IMR-90 (cell line): ENCODE measurements at regions not wholly inside any gene's neighbourhood (a gene's known extent, or its start where the extent isn't known, plus 50 kb on each side); places are given as distances from the start of the nearest gene placed in this dataset.

Source experiments
- ATAC-seq: fragments of 200-7000 bp; cut with Tn5 transposase; 2 replicates; pipeline ENCODE4 v1.9.1; 2020; ENCODE audit warnings: low read depth, mild to moderate bottlenecking, moderate library complexity
- BruUV-seq: library from RNA; stranded (reverse); fragments of 400-500 nt; replicated peaks from 2 replicates; lab custom pipeline; 2021; lab: Mats Ljungman, UMichigan
- CTCF ChIA-PET: fragments of 300-600 bp; formaldehyde crosslinking; extraction: SDS; loops from one replicate; lab custom pipeline; 2021; ENCODE audit warnings: antibody characterized with exemption; lab: Yijun Ruan, JAX
- POLR2A ChIA-PET: fragments of 300-600 bp; sonication (Branson Sonifier 250); formaldehyde crosslinking; loops from one replicate; lab custom pipeline; 2022; ENCODE audit warnings: antibody characterized with exemption; ENCODE audit not compliant: unreplicated experiment; lab: Charles Lee
- DNase-seq: peaks from one replicate; pipeline ENCODE4 v3.0.0; 2013
- H2AFZ ChIP-seq: replicated peaks from 2 replicates; pipeline ENCODE3; 2013; ENCODE audit warnings: low read length, mild to moderate bottlenecking; ENCODE audit not compliant: poor library complexity
- H2AK5ac ChIP-seq: 2 replicates; pipeline ENCODE4 v1.6.1; 2013; ENCODE audit warnings: low read depth, low read length, inconsistent platforms
- H2AK9ac ChIP-seq: replicated peaks from 2 replicates; pipeline ENCODE3; 2013; ENCODE audit warnings: mild to moderate bottlenecking, low read depth, low read length, moderate library complexity; ENCODE audit not compliant: poor library complexity
- H2BK120ac ChIP-seq: 2 replicates; pipeline ENCODE4 v1.6.1; 2013; ENCODE audit warnings: low read depth, low read length, inconsistent platforms
- H2BK15ac ChIP-seq: 3 replicates; pipeline ENCODE4 v1.6.1; 2013; ENCODE audit warnings: low read depth, low read length, inconsistent platforms
- H2BK20ac ChIP-seq: 2 replicates; pipeline ENCODE4 v1.6.1; 2013; ENCODE audit warnings: low read depth, mild to moderate bottlenecking, inconsistent platforms, low read length, moderate library complexity
- H2BK5ac ChIP-seq: 2 replicates; pipeline ENCODE4 v1.6.1; 2013; ENCODE audit warnings: mild to moderate bottlenecking, low read depth, low read length, inconsistent platforms; ENCODE audit not compliant: poor library complexity, severe bottlenecking
- H3K14ac ChIP-seq: replicated peaks from 2 replicates; pipeline ENCODE4 v1.6.1; 2013; ENCODE audit warnings: low read depth, low read length, inconsistent platforms
- H3K18ac ChIP-seq: 2 replicates; pipeline ENCODE4 v1.6.1; 2013; ENCODE audit warnings: low read depth, low read length, control low read depth
- H3K23ac ChIP-seq: 2 replicates; pipeline ENCODE4 v1.6.1; 2013; ENCODE audit warnings: low read depth, low read length, inconsistent platforms
- H3K27ac ChIP-seq: 2 replicates; pipeline ENCODE4 v1.5.1; 2013; ENCODE audit warnings: mild to moderate bottlenecking, control low read depth, low read length; ENCODE audit not compliant: insufficient read depth
- H3K27me3 ChIP-seq: 2 replicates; pipeline ENCODE4 v1.6.1; 2013; ENCODE audit warnings: low read length; ENCODE audit not compliant: control insufficient read depth, insufficient read depth
- H3K36me3 ChIP-seq: 2 replicates; pipeline ENCODE4 v1.6.1; 2013; ENCODE audit warnings: low read length, mixed read lengths; ENCODE audit not compliant: control insufficient read depth, insufficient read depth
- H3K4ac ChIP-seq: 2 replicates; pipeline ENCODE4 v1.6.1; 2013; ENCODE audit warnings: low read depth, low read length, inconsistent platforms
- H3K4me1 ChIP-seq: 2 replicates; pipeline ENCODE4 v1.6.1; 2013; ENCODE audit warnings: low read length, mixed read lengths; ENCODE audit not compliant: control insufficient read depth, insufficient read depth
- H3K4me2 ChIP-seq: 2 replicates; pipeline ENCODE4 v1.6.1; 2013; ENCODE audit warnings: low read depth, mild to moderate bottlenecking, control low read depth, low read length, moderate library complexity
- H3K4me3 ChIP-seq: 2 replicates; pipeline ENCODE4 v1.5.1; 2013; ENCODE audit warnings: low read depth, mild to moderate bottlenecking, control low read depth, low read length, moderate library complexity; ENCODE audit not compliant: insufficient read depth
- H3K56ac ChIP-seq: 2 replicates; pipeline ENCODE4 v1.6.1; 2013; ENCODE audit warnings: low read length, inconsistent platforms; ENCODE audit not compliant: insufficient read depth; ENCODE audit errors: extremely low read depth
- H3K79me1 ChIP-seq, 2 experiments: 2 replicates each; pipeline ENCODE4 v1.6.1; 2013; ENCODE audit warnings: low read length in 2 of 2, inconsistent platforms in 1 of 2, low read depth in 1 of 2
- H3K9ac ChIP-seq: 2 replicates; pipeline ENCODE4 v1.6.1; 2013; ENCODE audit warnings: low read depth, low read length, control low read depth
- H3K9me1 ChIP-seq: 2 replicates; pipeline ENCODE4 v1.6.1; 2013; ENCODE audit warnings: low read length, inconsistent platforms; ENCODE audit not compliant: insufficient read depth
- H3K9me3 ChIP-seq: 2 replicates; pipeline ENCODE4 v1.6.1; 2013; ENCODE audit warnings: low read length; ENCODE audit not compliant: control insufficient read depth, insufficient read depth
- H4K20me1 ChIP-seq: 2 replicates; pipeline ENCODE4 v1.6.1; 2013; ENCODE audit warnings: low read length, inconsistent platforms; ENCODE audit not compliant: insufficient read depth
- H4K5ac ChIP-seq: 2 replicates; pipeline ENCODE4 v1.6.1; 2013; ENCODE audit warnings: mild to moderate bottlenecking, low read depth, low read length, control low read depth
- H4K8ac ChIP-seq, 2 experiments: 2 replicates each; pipeline ENCODE4 v1.6.1; 2013; ENCODE audit warnings: low read depth in 2 of 2, low read length in 2 of 2, control low read depth in 1 of 2, inconsistent platforms in 1 of 2
- H4K91ac ChIP-seq: 2 replicates; pipeline ENCODE4 v1.6.1; 2013; ENCODE audit warnings: low read depth, low read length, inconsistent platforms; ENCODE audit not compliant: insufficient read depth
- BHLHE40 ChIP-seq: fragments of 150-350 bp; IDR thresholded peaks from 2 replicates; pipeline ENCODE4 v1.6.1; 2016; ENCODE audit warnings: mild to moderate bottlenecking, low read depth, low read length
- CHD1 ChIP-seq: IDR thresholded peaks from 2 replicates; pipeline ENCODE4 v1.6.1; 2012; ENCODE audit warnings: low read depth, low read length, improper control_type of control experiment
- FOS ChIP-seq: fragments of 150-350 bp; IDR thresholded peaks from 2 replicates; pipeline ENCODE4 v1.6.1; 2016; ENCODE audit warnings: low read depth, low read length
- MXI1 ChIP-seq: IDR thresholded peaks from 2 replicates; pipeline ENCODE4 v1.6.1; 2012; ENCODE audit warnings: low read depth, mild to moderate bottlenecking, low read length, moderate library complexity, borderline replicate concordance
- NFE2L2 ChIP-seq: fragments of 150-350 bp; IDR thresholded peaks from 2 replicates; pipeline ENCODE4 v1.6.1; 2016; ENCODE audit warnings: low read depth, mild to moderate bottlenecking, low read length
- RAD21 ChIP-seq: IDR thresholded peaks from 2 replicates; pipeline ENCODE4 v1.6.1; 2012; ENCODE audit warnings: low read length, improper control_type of control experiment
- RCOR1 ChIP-seq: IDR thresholded peaks from 2 replicates; pipeline ENCODE4 v1.6.1; 2012; ENCODE audit warnings: mild to moderate bottlenecking, low read length, improper control_type of control experiment; ENCODE audit not compliant: insufficient replicate concordance
- SMC3 ChIP-seq: fragments of 150-350 bp; IDR thresholded peaks from 2 replicates; pipeline ENCODE4 v1.6.1; 2016; ENCODE audit warnings: low read depth, mild to moderate bottlenecking, antibody characterized with exemption, low read length, moderate library complexity
- WGBS, 2 experiments: methylation state at CpG; one replicate each; pipeline versions ENCODE4 v1.1.5 to v1.1.7; 2013; ENCODE audit warnings: missing lambda C conversion rate in 2 of 2; ENCODE audit not compliant: insufficient read length in 1 of 2; ENCODE audit errors: extremely low coverage in 2 of 2; 5-methylcytosine and 5-hydroxymethylcytosine counted together
- dilution Hi-C: fragments of 300-500 bp; cut with HindIII; formaldehyde crosslinking; loops from one replicate; pipeline ENCODE4 v1.14.3; 2018; ENCODE audit warnings: low sequenced_read_pairs; ENCODE audit not compliant: unreplicated experiment
- in situ Hi-C: fragments of 300-500 bp; cut with MboI; formaldehyde crosslinking; loops from 3 replicates; pipeline ENCODE4 v1.14.3; 2019; ENCODE audit warnings: low sequenced_read_pairs, inconsistent platforms, mixed read lengths
- intact Hi-C: fragments of 100-400 bp; cut with micrococcal nuclease; formaldehyde crosslinking; loops from 2 replicates; pipeline ENCODE4 v1.10.0; 2022
- TF ChIP-seq, protein P1 (sequence below): conservative IDR thresholded peaks from 2 replicates; pipeline ENCODE4 v1.5.1; 2012; ENCODE audit warnings: mild to moderate bottlenecking, low read depth, low read length, improper control_type of control experiment

- intact Hi-C loops = no loop called here
- no peak overlapping the region for H3K23ac ChIP-seq
These were observed 455.6 kb upstream of the CD180 start for GRCh38 chr5:67652201-67652600.

More at GRCh38 chr5:67652201-67652600, 455.6 kb upstream of the CD180 start:
- Histone ChIP-seq H3K4me2 (no peak overlapping the region), H3K18ac (no peak overlapping the region), H4K5ac (no peak overlapping the region), H3K79me1 (no peaks in the 10 kb centered on the region), H2BK20ac (no peak overlapping the region), H2BK120ac (no peak overlapping the region), H3K27me3 (no peaks in the 10 kb centered on the region), H3K14ac (no peak overlapping the region), H4K20me1 (no peaks in the 10 kb centered on the region), H4K91ac (no peak overlapping the region), H2AK5ac (no peak overlapping the region), H4K8ac (no peak overlapping the region), H2AFZ (no peak overlapping the region), H3K9ac (no peak overlapping the region), H3K4ac (no peak overlapping the region), H3K9me3 (no peaks in the 10 kb centered on the region), H2AK9ac (no peak overlapping the region), H2BK15ac (no peak overlapping the region), H3K36me3 (no peaks in the 10 kb centered on the region), H3K56ac (no peak overlapping the region), H3K9me1 (no peaks in the 10 kb centered on the region), H3K27ac (no peak overlapping the region), H3K4me1 (no peaks in the 10 kb centered on the region), H2BK5ac (no peak overlapping the region), H3K4me3 (no peak overlapping the region)
- in situ Hi-C loops (no loop called here), dilution Hi-C loops (no loop called here)
- no peak for TF ChIP-seq MXI1
- no peak for TF ChIP-seq SMC3
- TF ChIP-seq NFE2L2 = no peak
- TF ChIP-seq RAD21 = no peak
- no peak for TF ChIP-seq FOS
- no peak for TF ChIP-seq BHLHE40
- no peak for TF ChIP-seq RCOR1
- TF ChIP-seq CHD1 = no peak
- TF ChIP-seq, protein P1, sequence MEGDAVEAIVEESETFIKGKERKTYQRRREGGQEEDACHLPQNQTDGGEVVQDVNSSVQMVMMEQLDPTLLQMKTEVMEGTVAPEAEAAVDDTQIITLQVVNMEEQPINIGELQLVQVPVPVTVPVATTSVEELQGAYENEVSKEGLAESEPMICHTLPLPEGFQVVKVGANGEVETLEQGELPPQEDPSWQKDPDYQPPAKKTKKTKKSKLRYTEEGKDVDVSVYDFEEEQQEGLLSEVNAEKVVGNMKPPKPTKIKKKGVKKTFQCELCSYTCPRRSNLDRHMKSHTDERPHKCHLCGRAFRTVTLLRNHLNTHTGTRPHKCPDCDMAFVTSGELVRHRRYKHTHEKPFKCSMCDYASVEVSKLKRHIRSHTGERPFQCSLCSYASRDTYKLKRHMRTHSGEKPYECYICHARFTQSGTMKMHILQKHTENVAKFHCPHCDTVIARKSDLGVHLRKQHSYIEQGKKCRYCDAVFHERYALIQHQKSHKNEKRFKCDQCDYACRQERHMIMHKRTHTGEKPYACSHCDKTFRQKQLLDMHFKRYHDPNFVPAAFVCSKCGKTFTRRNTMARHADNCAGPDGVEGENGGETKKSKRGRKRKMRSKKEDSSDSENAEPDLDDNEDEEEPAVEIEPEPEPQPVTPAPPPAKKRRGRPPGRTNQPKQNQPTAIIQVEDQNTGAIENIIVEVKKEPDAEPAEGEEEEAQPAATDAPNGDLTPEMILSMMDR = no peak
- ChIA-PET CTCF (no interaction called here), POLR2A (no interaction called here)
- no peak for ATAC-seq
- no TSS peak for BruUV-seq
- DNase-seq = no peak
- no CpG with 5 or more reads among the region's 1 CpG for WGBS, 2 experiments
